HEK293 (cell line): ENCODE measurements at regions not wholly inside any gene's neighbourhood (a gene's known extent, or its start where the extent isn't known, plus 50 kb on each side); places are given as distances from the start of the nearest gene placed in this dataset.

Source experiments
- CTCF ChIA-PET: fragments of 350-600 bp; formaldehyde crosslinking; extraction: SDS; loops from one replicate; lab custom pipeline; 2021; ENCODE audit warnings: antibody characterized with exemption; lab: Yijun Ruan, JAX
- POLR2A ChIA-PET: fragments of 300-600 bp; formaldehyde crosslinking; extraction: SDS; loops from one replicate; lab custom pipeline; 2020; ENCODE audit warnings: antibody characterized with exemption, inconsistent platforms; lab: Yijun Ruan, JAX
- H3K27ac ChIP-seq: fragments of 200-500 bp; sonication (Bioruptor generic); 2 replicates; pipeline ENCODE4 v1.5.1; 2014; ENCODE audit warnings: low read depth, low read length, control low read depth, inconsistent platforms; ENCODE audit errors: extremely low read depth
- H3K36me3 ChIP-seq, 2 experiments: fragments of 200-500 bp in 1 of 2; sonication (Bioruptor generic) in 1 of 2; 1 replicate in 1 of 2; 2 replicates in 1 of 2; pipeline ENCODE4 v1.5.1; 2014 to 2017; ENCODE audit warnings: inconsistent platforms in 2 of 2, low read length in 2 of 2; ENCODE audit not compliant: control insufficient read depth in 2 of 2, insufficient read depth in 1 of 2
- H3K4me1 ChIP-seq: fragments of 200-500 bp; sonication (Bioruptor generic); 2 replicates; pipeline ENCODE4 v1.5.1; 2014; ENCODE audit warnings: mild to moderate bottlenecking, low read length, inconsistent platforms; ENCODE audit not compliant: control insufficient read depth, insufficient read depth
- H3K4me3 ChIP-seq: 2 replicates; pipeline ENCODE4 v1.5.1; 2011; ENCODE audit warnings: low read depth, mild to moderate bottlenecking, control low read depth, low read length, moderate library complexity
- H3K9me3 ChIP-seq: fragments of 200-500 bp; sonication (Bioruptor generic); 2 replicates; pipeline ENCODE4 v1.5.1; 2014; ENCODE audit warnings: low read depth, low read length, inconsistent platforms; ENCODE audit not compliant: control insufficient read depth, insufficient read depth
- BCL6B ChIP-seq: fragments of 450-650 bp; formaldehyde crosslinking; IDR thresholded peaks from 2 replicates; pipeline ENCODE4 v1.5.1; 2017; ENCODE audit warnings: missing biosample characterization, missing genetic modification characterization
- FEZF1 ChIP-seq: fragments of 450-650 bp; formaldehyde crosslinking; IDR thresholded peaks from 2 replicates; pipeline ENCODE4 v1.5.1; 2016; ENCODE audit warnings: missing biosample characterization, missing genetic modification characterization
- MEIS1 ChIP-seq: sonication (generic); formaldehyde crosslinking; IDR thresholded peaks from 2 replicates; pipeline ENCODE4 v1.8.1; 2022; ENCODE audit warnings: missing genetic modification reagents, mild to moderate bottlenecking, borderline replicate concordance
- PBX3 ChIP-seq: sonication (generic); formaldehyde crosslinking; IDR thresholded peaks from 2 replicates; pipeline ENCODE4 v1.8.1; 2022; ENCODE audit warnings: mild to moderate bottlenecking, moderate library complexity, missing genetic modification reagents
- SETDB1 ChIP-seq: IDR thresholded peaks from one replicate; pipeline ENCODE4 v1.6.1; 2017; ENCODE audit warnings: mild to moderate bottlenecking, low read length, moderate library complexity, mixed read lengths; ENCODE audit not compliant: insufficient read length
- TCF7L2 ChIP-seq: IDR thresholded peaks from 2 replicates; pipeline ENCODE4 v1.6.1; 2011; ENCODE audit warnings: low read depth, mild to moderate bottlenecking, inconsistent platforms, low read length, moderate library complexity, borderline replicate concordance
- TSHZ1 ChIP-seq: fragments of 450-650 bp; formaldehyde crosslinking; IDR thresholded peaks from 2 replicates; pipeline ENCODE4 v1.5.1; 2016; ENCODE audit warnings: missing biosample characterization, missing genetic modification characterization, borderline replicate concordance
- ZBTB17 ChIP-seq: fragments of 450-650 bp; formaldehyde crosslinking; IDR thresholded peaks from 2 replicates; pipeline ENCODE4 v1.5.1; 2016; ENCODE audit warnings: missing biosample characterization, missing genetic modification characterization
- ZBTB48 ChIP-seq: fragments of 450-650 bp; formaldehyde crosslinking; IDR thresholded peaks from 2 replicates; pipeline ENCODE4 v1.5.1; 2016; ENCODE audit warnings: missing biosample characterization, missing genetic modification characterization
- ZBTB49 ChIP-seq: fragments of 450-650 bp; formaldehyde crosslinking; IDR thresholded peaks from 2 replicates; pipeline ENCODE4 v1.5.1; 2016; ENCODE audit warnings: missing biosample characterization, missing genetic modification characterization, low read depth
- ZFP69B ChIP-seq: fragments of 450-650 bp; formaldehyde crosslinking; IDR thresholded peaks from 2 replicates; pipeline ENCODE4 v1.5.1; 2016; ENCODE audit warnings: missing biosample characterization, missing genetic modification characterization
- ZNF157 ChIP-seq: fragments of 450-650 bp; formaldehyde crosslinking; IDR thresholded peaks from 2 replicates; pipeline ENCODE4 v1.5.1; 2016; ENCODE audit warnings: missing biosample characterization, missing genetic modification characterization
- ZNF211 ChIP-seq: fragments of 450-650 bp; formaldehyde crosslinking; IDR thresholded peaks from 2 replicates; pipeline ENCODE4 v1.5.1; 2016; ENCODE audit warnings: low read depth, missing biosample characterization, missing genetic modification characterization
- ZNF248 ChIP-seq: fragments of 450-650 bp; formaldehyde crosslinking; IDR thresholded peaks from 2 replicates; pipeline ENCODE4 v1.5.1; 2017; ENCODE audit warnings: missing biosample characterization, missing genetic modification characterization
- ZNF354C ChIP-seq: fragments of 450-650 bp; formaldehyde crosslinking; IDR thresholded peaks from 2 replicates; pipeline ENCODE4 v1.5.1; 2016; ENCODE audit warnings: missing biosample characterization, missing genetic modification characterization, low read depth, borderline replicate concordance
- ZNF366 ChIP-seq: fragments of 450-650 bp; formaldehyde crosslinking; conservative IDR thresholded peaks from 2 replicates; pipeline ENCODE4 v1.5.1; 2016; ENCODE audit warnings: missing biosample characterization, missing genetic modification characterization
- ZNF48 ChIP-seq: fragments of 450-650 bp; formaldehyde crosslinking; IDR thresholded peaks from 2 replicates; pipeline ENCODE4 v1.5.1; 2016; ENCODE audit warnings: missing biosample characterization, missing genetic modification characterization
- ZNF488 ChIP-seq: fragments of 450-650 bp; formaldehyde crosslinking; IDR thresholded peaks from 2 replicates; pipeline ENCODE4 v1.5.1; 2016; ENCODE audit warnings: missing biosample characterization, missing genetic modification characterization
- ZNF521 ChIP-seq: fragments of 450-650 bp; formaldehyde crosslinking; IDR thresholded peaks from 2 replicates; pipeline ENCODE4 v1.5.1; 2017; ENCODE audit warnings: missing biosample characterization, mild to moderate bottlenecking, missing genetic modification characterization
- ZNF600 ChIP-seq: fragments of 450-650 bp; formaldehyde crosslinking; IDR thresholded peaks from 2 replicates; pipeline ENCODE4 v1.5.1; 2016; ENCODE audit warnings: missing biosample characterization, missing genetic modification characterization
- ZNF629 ChIP-seq: fragments of 450-650 bp; formaldehyde crosslinking; IDR thresholded peaks from 2 replicates; pipeline ENCODE4 v1.5.1; 2017; ENCODE audit warnings: missing biosample characterization, missing genetic modification characterization
- ZNF639 ChIP-seq: fragments of 450-650 bp; formaldehyde crosslinking; IDR thresholded peaks from 2 replicates; pipeline ENCODE4 v1.5.1; 2016; ENCODE audit warnings: missing biosample characterization, missing genetic modification characterization
- ZNF658 ChIP-seq: fragments of 450-650 bp; formaldehyde crosslinking; IDR thresholded peaks from 2 replicates; pipeline ENCODE4; 2016; ENCODE audit warnings: missing biosample characterization, missing genetic modification characterization
- ZNF670 ChIP-seq: fragments of 450-650 bp; formaldehyde crosslinking; IDR thresholded peaks from 2 replicates; pipeline ENCODE4 v1.5.1; 2016; ENCODE audit warnings: missing biosample characterization, missing genetic modification characterization, low read depth
- ZSCAN16 ChIP-seq: fragments of 450-650 bp; formaldehyde crosslinking; IDR thresholded peaks from 2 replicates; pipeline ENCODE4 v1.5.1; 2016; ENCODE audit warnings: missing biosample characterization, missing genetic modification characterization
- ZSCAN30 ChIP-seq: fragments of 450-650 bp; IDR thresholded peaks from 2 replicates; pipeline ENCODE4 v1.5.1; 2018; ENCODE audit warnings: missing biosample characterization, mild to moderate bottlenecking, missing genetic modification characterization, moderate library complexity

- no peak for TF ChIP-seq ZBTB49 (tag by site-specific recombination)
- no peak for TF ChIP-seq TSHZ1 (tag by site-specific recombination)
- no peak for TF ChIP-seq ZNF658 (tag by site-specific recombination)
- no peak for TF ChIP-seq ZNF488 (tag by site-specific recombination)
- TF ChIP-seq ZNF248 (tag by site-specific recombination) = no peak
- TF ChIP-seq ZSCAN30 (tag by site-specific recombination) = no peak
- TF ChIP-seq ZNF211 (tag by site-specific recombination) = no peak
- no peak for TF ChIP-seq ZBTB17
- TF ChIP-seq ZNF157 (tag by site-specific recombination) = no peak
- no peak for TF ChIP-seq ZNF670
These were observed 127.2 kb upstream of the FRMPD4 start (continued) for GRCh38 chrX:12011075-12011474.

GRCh38 chrX:12013211-12013618 is 125.1 kb upstream of the FRMPD4 start:
- Histone ChIP-seq H3K27ac (peak overlapping the region; percentile 68), H3K36me3 (no peaks in the 10 kb centered on the region), H3K9me3 (no peaks in the 10 kb centered on the region; the same call in 1 of the 2 replicates), H3K4me3 (no peak overlapping the region), H3K4me1 (peaks cover 2% of the 10 kb centered on the region; the same call in 1 of the 2 replicates)
- ChIA-PET POLR2A (no interaction called here), CTCF (no interaction called here)
- no peak for TF ChIP-seq ZNF48 (tag by site-specific recombination)
- TF ChIP-seq FEZF1 = peak; percentile 80
- TF ChIP-seq ZFP69B (tag by site-specific recombination) = no peak
- TF ChIP-seq ZNF354C (tag by site-specific recombination) = no peak
- TF ChIP-seq ZBTB17 = no peak
- TF ChIP-seq ZBTB48 = no peak
- TF ChIP-seq ZNF366 (tag by site-specific recombination) = no peak
- peak; percentile 72; the same call in 1 of the 2 replicates for TF ChIP-seq BCL6B (tag by site-specific recombination)
- no peak for TF ChIP-seq ZNF521
- TF ChIP-seq MEIS1 (CRISPR knock-in tag) = peak; percentile 86; the same call in 1 of the 2 replicates
- TF ChIP-seq TCF7L2 = no peak; the same call in 1 of the 2 replicates
- TF ChIP-seq SETDB1 = peak; percentile 29
- no peak for TF ChIP-seq ZNF629 (tag by site-specific recombination)
- no peak for TF ChIP-seq PBX3 (CRISPR knock-in tag)
- TF ChIP-seq ZSCAN16 (tag by site-specific recombination) = no peak
- no peak for TF ChIP-seq ZNF600
- no peak for TF ChIP-seq ZNF639 (tag by site-specific recombination)
